SK-N-DZ (cell line): ENCODE measurements at regions not wholly inside any gene's neighbourhood (a gene's known extent, or its start where the extent isn't known, plus 50 kb on each side); places are given as distances from the start of the nearest gene placed in this dataset.
"Not testable (repeated sequence)": the region's sequence is repeated elsewhere in the genome, so short reads cannot be mapped to it uniquely, and the experiment has no call there.

Experiments used
- DNase-seq: peaks from one replicate; pipeline ENCODE4 v3.0.0-alpha.2; 2015; ENCODE audit warnings: low spot score

DNA sequence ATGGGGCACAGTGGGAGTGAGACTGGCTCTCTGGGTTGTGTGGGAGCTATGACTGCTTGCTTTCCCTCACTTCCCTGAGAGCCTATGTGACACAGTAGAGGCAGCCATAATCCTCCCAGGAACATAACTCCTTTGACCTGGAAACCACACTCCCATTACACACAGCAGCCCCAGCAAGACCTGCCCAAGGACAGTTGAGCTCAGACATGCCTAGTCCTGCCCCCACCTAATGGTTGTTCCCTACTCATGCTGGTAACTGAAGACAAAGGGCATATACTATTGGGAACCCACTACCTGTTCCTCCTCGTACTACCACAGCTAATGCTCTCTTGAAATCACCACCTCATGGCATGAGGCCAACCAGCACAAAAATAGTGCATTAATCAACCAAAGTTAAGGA, 550.4 kb upstream of the ARPP21 start:
- no peak for DNase-seq

- DNase-seq, result no peak
Observed at GRCh38 chr3:35114686-35115085, 524.6 kb upstream of the ARPP21 start.

DNA sequence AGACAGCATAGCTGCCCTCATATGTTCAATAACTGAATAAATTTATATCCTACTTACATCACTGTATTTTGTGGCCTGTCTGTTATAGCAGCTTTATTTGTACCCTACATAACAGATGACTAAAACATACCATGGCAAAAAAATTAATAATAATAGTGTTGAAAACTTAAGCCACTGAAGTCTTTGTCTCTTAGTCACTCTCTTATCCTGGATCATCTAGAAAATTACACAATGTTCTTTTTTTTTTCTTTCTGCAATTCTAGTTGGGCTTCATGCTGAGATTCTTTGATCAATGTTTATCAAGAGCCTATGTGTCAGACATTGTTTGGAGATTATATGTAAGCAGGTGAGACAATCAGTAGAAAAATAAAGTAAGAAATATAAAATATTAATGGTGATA, 519.3 kb upstream of the ARPP21 start:
- DNase-seq, result no peak

GRCh38 chr3:35137612-35138011, 501.7 kb upstream of the ARPP21 start:
- DNase-seq, result no peak

GRCh38 chr3:35141406-35141805, 497.9 kb upstream of the ARPP21 start:
- DNase-seq, result no peak

- DNase-seq, result no peak
Observed at GRCh38 chr3:35144011-35144410, 495.3 kb upstream of the ARPP21 start.

DNA sequence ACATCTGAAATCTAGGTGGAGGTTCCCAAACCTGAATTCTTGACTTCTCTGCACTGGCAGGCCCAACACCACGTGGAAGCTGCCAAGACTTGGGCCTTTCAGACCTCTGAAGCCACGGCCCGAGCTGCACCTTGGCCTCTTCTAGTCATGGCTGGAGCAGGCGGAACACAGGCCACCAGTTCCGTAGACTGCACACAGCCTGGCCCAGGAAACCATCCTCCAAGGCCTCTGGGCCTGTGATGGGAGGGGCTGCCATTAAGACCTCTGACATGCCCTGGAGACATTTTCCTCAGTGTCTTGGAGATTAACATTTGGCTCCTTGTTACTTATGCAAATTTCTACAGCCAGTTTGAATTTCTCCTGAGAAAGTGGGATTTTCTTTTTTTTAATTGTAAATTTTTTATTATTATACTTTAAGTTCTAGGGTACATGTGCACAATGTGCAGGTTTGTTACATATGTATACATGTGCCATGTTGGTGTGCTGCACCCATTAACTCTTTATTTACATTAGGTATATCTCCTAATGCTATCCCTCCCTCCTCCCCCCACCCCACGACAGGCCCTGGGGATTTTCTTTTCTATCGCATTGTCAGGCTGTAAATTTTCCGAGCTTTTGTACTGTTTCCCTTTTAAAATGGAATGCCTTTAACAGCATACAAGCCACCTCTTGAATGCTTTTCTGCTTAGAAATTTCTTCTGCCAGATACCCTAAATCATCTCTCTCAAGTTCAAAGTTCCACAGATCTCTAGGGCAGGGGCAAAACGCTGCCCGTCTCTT, 492.9 kb upstream of the ARPP21 start:
- DNase-seq, result not testable (repeated sequence)

DNA sequence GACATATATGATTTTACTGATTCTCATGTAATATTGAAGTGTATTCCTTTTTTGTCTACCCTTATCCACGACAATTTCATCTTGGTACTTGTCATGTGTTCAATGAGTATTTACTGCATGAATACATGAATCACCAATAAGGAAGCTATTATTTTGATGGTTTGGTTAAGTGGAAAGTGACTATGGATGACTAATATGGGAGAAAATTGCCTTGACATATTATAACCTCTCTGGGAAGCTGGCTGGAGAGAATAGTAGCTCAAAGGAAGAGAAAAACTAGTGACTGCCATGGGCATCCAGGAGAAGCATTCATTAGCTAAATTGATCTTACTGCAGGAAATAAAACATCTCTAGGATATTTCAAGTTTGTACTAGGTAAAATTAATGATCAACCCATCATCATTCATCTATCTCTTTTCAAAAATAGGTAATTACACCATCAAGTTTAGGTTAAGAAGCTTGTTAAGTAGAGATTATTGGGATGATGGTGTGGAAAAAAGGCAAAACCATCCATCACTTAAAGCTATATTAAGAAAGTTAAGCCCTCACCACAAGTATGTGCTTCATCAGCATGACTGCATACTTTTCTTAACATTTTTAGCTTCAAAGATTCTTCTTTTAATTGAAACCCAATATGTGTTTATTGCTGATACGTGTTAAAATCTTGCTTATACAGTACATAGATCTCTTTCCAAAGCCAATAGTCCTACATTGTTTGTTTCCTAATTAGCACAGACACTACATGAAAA, 455.2 kb upstream of the ARPP21 start:
- no peak for DNase-seq

DNA sequence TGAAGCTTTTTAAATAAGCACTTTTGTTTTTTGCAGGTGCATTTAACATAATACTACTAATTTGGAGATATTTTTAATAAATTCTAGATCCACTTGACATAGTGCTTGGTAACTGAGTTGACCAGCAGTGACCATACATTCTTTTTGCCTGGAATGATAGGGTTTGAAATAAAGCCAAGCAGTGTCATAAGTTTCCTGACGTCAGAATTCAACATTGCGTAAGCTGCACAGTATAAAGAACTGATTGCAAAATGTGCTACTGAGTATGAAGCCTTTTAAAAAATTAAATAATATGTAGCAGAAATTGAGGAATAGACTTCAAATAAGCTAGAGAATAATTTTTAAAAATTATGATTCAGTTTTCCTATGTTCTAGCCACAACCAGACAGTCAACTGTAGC, 454.6 kb upstream of the ARPP21 start:
- DNase-seq, result no peak

GRCh38 chr3:35187908-35188307, 451.4 kb upstream of the ARPP21 start:
- DNase-seq, result no peak

DNA sequence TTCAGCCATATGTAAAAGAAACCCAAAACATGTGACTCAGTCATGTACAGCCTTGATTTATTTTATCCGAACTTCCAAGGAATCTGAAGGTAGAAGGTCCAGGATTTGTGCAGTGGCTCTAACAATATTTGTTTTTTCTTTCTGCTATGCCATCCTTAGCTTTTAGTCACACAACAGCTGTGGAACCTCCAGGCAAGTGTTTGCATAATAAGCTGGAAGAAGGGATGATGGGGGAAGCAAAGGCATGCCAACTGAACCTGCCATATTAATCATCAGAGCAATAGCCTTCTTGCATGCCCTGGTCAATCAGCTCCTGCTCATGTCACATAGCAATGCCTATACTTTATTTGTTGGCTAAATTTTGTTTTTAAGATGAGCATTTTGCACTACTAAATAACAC, 444.7 kb upstream of the ARPP21 start:
- DNase-seq, result no peak

- DNase-seq, result no peak
Observed at GRCh38 chr3:35198857-35199256, 440.5 kb upstream of the ARPP21 start.

DNA sequence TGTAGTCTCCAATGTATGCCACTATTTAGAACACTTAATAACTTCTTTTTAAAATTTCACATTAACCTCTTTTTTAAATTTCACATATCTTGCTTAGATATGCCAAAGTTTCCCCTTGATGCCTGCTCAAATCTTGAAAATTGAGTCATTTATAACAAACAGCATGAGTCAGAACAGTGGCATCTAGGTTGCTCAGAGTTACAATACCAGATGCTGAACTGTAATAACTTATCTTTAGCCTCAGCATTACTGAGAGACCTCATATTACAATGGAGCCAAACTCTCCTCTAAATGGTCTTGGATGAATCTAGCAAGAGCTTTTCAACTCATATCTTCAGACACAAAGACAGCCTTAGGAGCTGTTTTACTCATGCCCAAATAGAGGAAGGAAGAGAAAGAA, 439.3 kb upstream of the ARPP21 start:
- DNase-seq, result no peak

GRCh38 chr3:35201211-35201610, 438.1 kb upstream of the ARPP21 start:
- no peak for DNase-seq

DNA sequence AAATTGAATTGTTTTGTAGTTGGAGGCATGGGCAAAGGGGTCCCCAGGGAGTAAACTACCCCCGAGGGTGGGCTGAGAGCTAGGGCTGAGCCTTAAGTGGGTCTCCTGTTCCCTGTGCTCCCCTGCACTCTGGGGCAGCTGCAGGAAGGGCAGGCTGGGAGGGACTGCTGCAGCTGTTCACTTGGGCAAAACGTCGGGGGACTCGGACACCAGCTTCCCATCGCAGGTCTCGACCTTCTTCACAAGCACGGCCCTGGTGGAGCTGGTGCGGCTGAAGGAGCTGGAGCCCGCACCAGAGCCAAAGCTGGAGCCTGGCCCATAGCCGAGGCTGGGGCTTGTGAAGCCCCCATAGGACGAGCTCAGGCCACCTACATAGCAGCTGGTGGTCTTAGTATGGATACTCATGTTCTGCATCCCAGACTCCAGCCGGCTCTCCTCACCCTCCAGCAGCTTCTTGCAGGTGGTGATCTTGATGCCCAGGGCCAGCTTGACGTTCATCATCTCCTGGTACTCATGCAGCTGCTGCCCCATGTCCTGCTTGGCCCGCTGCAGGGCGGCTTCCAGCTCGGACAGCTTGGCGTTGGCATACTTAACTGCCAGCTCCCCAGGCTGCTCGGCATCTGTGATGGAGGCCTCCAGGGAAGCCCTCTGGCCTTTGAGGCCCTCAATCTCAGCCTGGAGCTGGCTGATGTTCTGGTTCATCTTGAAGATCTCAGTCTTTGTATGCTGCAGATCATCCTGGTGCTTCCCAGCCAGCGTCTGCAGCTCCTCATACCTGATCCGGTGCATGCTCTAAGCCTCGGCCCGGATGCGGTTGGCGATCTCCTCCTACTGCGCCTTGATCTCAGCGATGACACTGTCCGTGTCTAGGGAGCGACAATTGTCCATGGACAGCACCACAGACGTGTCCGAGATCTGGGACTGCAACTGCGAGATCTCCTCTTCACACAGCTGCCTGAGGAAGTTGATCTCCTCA, 423.5 kb upstream of the ARPP21 start:
- DNase-seq, result no peak

DNA sequence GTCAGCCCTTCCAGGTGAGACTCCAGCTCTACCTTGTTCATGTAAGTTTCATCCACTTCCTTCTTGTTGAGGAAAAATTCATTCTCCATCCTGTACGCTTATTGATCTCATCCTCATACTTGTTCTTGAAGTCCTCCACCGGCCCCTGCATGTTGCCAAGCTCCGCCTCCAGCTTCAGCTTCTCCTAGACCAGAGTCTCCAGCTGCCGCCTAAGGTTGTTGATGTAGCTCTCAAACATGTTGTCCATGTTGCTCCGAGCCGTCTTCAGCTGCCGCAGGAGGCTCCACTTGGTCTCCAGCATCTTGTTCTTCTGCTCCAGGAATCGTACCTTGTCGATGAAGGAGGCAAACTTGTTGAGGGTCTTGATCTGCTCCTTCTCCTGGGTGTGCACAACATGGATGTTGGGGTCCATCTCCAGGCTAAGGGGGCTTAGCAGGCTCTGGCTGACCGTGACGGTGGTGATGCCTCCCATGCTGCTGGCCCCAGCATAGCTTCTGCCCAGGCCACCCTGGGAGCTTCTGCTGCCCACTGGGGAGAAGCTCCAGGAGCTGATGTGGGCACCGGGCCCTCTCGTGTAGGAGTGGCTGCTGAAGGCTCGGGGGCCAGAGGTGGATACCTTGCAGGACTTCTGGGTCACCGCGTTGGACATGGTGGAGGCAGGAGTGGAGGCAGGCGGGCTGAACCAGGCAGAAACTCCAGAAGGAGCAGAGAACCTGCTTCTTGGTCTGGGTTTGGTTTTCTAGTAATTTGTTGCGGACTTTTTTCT, 422.6 kb upstream of the ARPP21 start:
- no peak for DNase-seq

DNA sequence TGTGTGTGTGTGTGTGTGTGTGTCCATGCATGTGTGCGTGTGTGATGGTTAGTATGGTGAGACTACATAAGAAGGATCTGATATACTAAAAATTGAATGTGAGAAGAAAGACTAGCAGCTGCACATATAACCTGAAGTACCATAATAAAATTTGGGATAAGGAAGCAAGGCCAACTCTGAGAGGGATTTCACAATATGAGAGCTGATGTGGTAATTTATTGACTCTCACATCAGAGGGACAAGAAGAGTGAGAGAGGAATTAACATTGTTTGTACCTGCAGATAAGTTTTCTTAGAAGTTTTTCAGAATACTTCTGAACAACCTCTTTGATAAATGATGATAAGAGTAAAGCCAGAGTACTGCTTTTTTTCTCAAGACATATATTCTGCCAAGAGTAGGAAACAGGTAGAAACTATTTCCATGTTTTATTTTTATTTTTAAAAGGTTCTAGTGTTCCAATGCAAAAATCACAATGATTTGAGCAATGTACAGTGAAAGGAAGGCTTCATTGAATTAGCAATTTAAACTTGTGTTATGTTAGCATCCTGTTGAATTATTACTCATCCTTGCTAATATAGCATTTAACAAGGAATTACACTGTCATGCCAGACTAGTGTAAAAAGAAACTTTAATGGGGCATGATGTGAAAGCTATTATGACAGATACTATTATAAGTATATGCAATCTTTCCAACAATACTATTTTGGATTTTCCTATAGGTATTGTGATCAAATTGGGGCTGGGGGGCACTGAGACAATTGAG, 415.5 kb upstream of the ARPP21 start:
- no peak for DNase-seq

GRCh38 chr3:35224565-35225295, 414.6 kb upstream of the ARPP21 start:
- no peak for DNase-seq

GRCh38 chr3:35241236-35241635, 398.1 kb upstream of the ARPP21 start:
- no peak for DNase-seq

GRCh38 chr3:35254917-35255316, 384.4 kb upstream of the ARPP21 start:
- no peak for DNase-seq
